ENCODE measurements at regions not wholly inside any gene's neighbourhood (a gene's known extent, or its start where the extent isn't known, plus 50 kb on each side); places are given as distances from the start of the nearest gene placed in this dataset.
A peak's percentile ranks its signal among the peaks of the same experiment; 100 is the strongest.

DNA sequence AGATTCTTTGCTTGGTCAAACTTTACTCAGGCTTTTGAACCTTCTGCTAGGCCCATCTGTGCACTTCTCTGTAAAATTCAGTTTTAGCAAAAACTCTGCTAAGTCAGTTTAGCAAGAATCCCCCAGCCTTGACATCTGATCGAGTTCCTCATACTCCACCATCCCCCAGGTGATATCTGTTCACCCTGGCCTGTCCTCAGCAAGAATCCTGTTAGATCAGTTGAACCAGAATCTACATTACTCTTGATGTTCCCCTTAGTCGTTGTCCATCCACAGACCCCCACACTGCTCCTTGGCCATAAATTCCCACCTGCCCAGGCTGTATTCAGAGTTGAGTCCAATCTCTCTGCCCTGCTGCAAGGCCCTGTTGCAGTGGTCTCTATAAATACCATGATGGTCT, 162.6 kb downstream of the ZNF674 start:
- H2AFZ ChIP-seq (ENCODE audit: insufficient read depth, low read depth, low read length, poor library complexity, severe bottlenecking) = no peak overlapping the region
- H3K36me3 Mint-ChIP-seq = no peaks in the 10 kb centered on the region

GRCh38 chrX:46381630-46382029, 163.6 kb downstream of the ZNF674 start:
- peaks cover 26% of the 10 kb centered on the region for H3K4me1 Mint-ChIP-seq
- TF ChIP-seq CTCF (IDR thresholded peaks at IDR 0.05) = peak; percentile 59
- H3K36me3 ChIP-seq (replicated peaks in 1 of 2; ENCODE audit: control insufficient read depth in 1 of 2, insufficient read depth in 2 of 2, low read length in 2 of 2) = no peaks in the 10 kb centered on the region
- no peak overlapping the region for H2AFZ ChIP-seq (ENCODE audit: insufficient read depth, low read depth, low read length, poor library complexity, severe bottlenecking)
- no peaks in the 10 kb centered on the region for H4K20me1 ChIP-seq (ENCODE audit: insufficient read depth, low read length)
- H3K4me1 ChIP-seq (ENCODE audit: control insufficient read depth in 1 of 2, insufficient read depth in 2 of 2, low read length in 2 of 2) = peaks cover 19 to 22% of the 10 kb centered on the region in 2 donors
- no peak overlapping the region for H3K4me3 ChIP-seq (replicated peaks in 1 of 3; ENCODE audit: low read depth in 2 of 3, low read length in 3 of 3)
- no CpG with 5 or more reads among the region's 2 CpGs for WGBS (ENCODE audit: insufficient coverage)
- peaks cover 0 to 1% (median 0%) of the 10 kb centered on the region in 7 donors for H3K9me3 Mint-ChIP-seq
- H3K4me2 ChIP-seq (replicated peaks; ENCODE audit: extremely low read depth, low read length, poor library complexity, severe bottlenecking) = no peak overlapping the region
- no peak overlapping the region for H3K27ac ChIP-seq (ENCODE audit: low read depth in 1 of 2, low read length in 2 of 2)
- H3K4me3 Mint-ChIP-seq = no peak overlapping the region
- DNase-seq = peak; percentile 9 to 31 (median 23)
- no peaks in the 10 kb centered on the region for H3K27me3 ChIP-seq (ENCODE audit: control insufficient read depth in 2 of 2, insufficient read depth in 2 of 2, low read length in 2 of 2)
- no peaks in the 10 kb centered on the region for H3K36me3 Mint-ChIP-seq
- no peak overlapping the region for H3K9ac ChIP-seq (ENCODE audit: insufficient read depth, low read length, poor library complexity, severe bottlenecking)
- no peaks in the 10 kb centered on the region for H3K9me3 ChIP-seq (replicated peaks in 1 of 2; ENCODE audit: control insufficient read depth in 1 of 2, insufficient read depth in 1 of 2, low read length in 2 of 2)
- peaks cover 0 to 6% (median 2%) of the 10 kb centered on the region in 3 donors for H3K27me3 Mint-ChIP-seq (ENCODE audit: low read depth in 3 of 3)
- H3K79me2 ChIP-seq (ENCODE audit: insufficient read depth, low read length) = no peaks in the 10 kb centered on the region
- intact Hi-C loops (cut with micrococcal nuclease) = no loop called here
- H3K27ac Mint-ChIP-seq = peak overlapping the region in 2 of 7 donors; percentile 37 to 47

More for the DNA sequence above, 162.6 kb downstream of the ZNF674 start:
- no peak overlapping the region for H3K27ac ChIP-seq (ENCODE audit: low read depth in 1 of 2, low read length in 2 of 2)
- no peaks in the 10 kb centered on the region for H4K20me1 ChIP-seq (ENCODE audit: insufficient read depth, low read length)
- DNase-seq = peak in 1 of 3 donors; percentile 1
- peaks cover 19 to 22% of the 10 kb centered on the region in 2 donors for H3K4me1 ChIP-seq (ENCODE audit: control insufficient read depth in 1 of 2, insufficient read depth in 2 of 2, low read length in 2 of 2)
- H3K36me3 ChIP-seq (replicated peaks in 1 of 2; ENCODE audit: control insufficient read depth in 1 of 2, insufficient read depth in 2 of 2, low read length in 2 of 2) = no peaks in the 10 kb centered on the region
- TF ChIP-seq CTCF (IDR thresholded peaks at IDR 0.05) = no peak
- intact Hi-C loops (cut with micrococcal nuclease) = no loop called here
- Mint-ChIP-seq H3K4me3 (no peak overlapping the region), H3K27me3 (ENCODE audit: low read depth in 3 of 3) (peaks cover 0 to 6% (median 2%) of the 10 kb centered on the region in 3 donors), H3K27ac (peak overlapping the region; percentile 4 to 90 (median 58)), H3K9me3 (peaks cover 0 to 1% (median 0%) of the 10 kb centered on the region in 7 donors), H3K4me1 (peaks cover 26% of the 10 kb centered on the region)
- H3K4me2 ChIP-seq (replicated peaks; ENCODE audit: extremely low read depth, low read length, poor library complexity, severe bottlenecking) = no peak overlapping the region
- H3K79me2 ChIP-seq (ENCODE audit: insufficient read depth, low read length) = no peaks in the 10 kb centered on the region
- WGBS (ENCODE audit: insufficient coverage) = 88% methylated on average over 1 of the region's 2 CpGs
- no peak overlapping the region for H3K4me3 ChIP-seq (replicated peaks in 1 of 3; ENCODE audit: low read depth in 2 of 3, low read length in 3 of 3)
- no peak overlapping the region for H3K9ac ChIP-seq (ENCODE audit: insufficient read depth, low read length, poor library complexity, severe bottlenecking)
- H3K9me3 ChIP-seq (replicated peaks in 1 of 2; ENCODE audit: control insufficient read depth in 1 of 2, insufficient read depth in 1 of 2, low read length in 2 of 2) = no peaks in the 10 kb centered on the region
- no peaks in the 10 kb centered on the region for H3K27me3 ChIP-seq (ENCODE audit: control insufficient read depth in 2 of 2, insufficient read depth in 2 of 2, low read length in 2 of 2)
